Pancreas (tissue), 10 donors: ENCODE measurements at regions not wholly inside any gene's neighbourhood (a gene's known extent, or its start where the extent isn't known, plus 50 kb on each side); places are given as distances from the start of the nearest gene placed in this dataset.
A peak's percentile ranks its signal among the peaks of the same experiment; 100 is the strongest.

Source experiments
- ATAC-seq, 4 donors: fragments of 200-7000 bp; cut with Tn5 transposase; one replicate each; pipeline versions ENCODE4 v1.8.0 to v1.9.1; 2020; ENCODE audit warnings: mild to moderate bottlenecking in 4 of 4, moderate library complexity in 4 of 4
- DNase-seq, 6 donors: peaks; one replicate each; pipeline ENCODE4 v3.0.0-alpha.2; 2020
- FAIRE-seq: peaks from 2 replicates; lab custom pipeline; 2012; peaks lifted over from hg19 to GRCh38; lab: Jason Lieb, UNC
- H3K27ac ChIP-seq, 4 donors: fragments of 200-600 bp; sonication (generic); 1 replicate in 3 of 4; 2 replicates in 1 of 4; pipeline versions ENCODE4 v1.5.0 to v1.8.0; 2020
- H3K27me3 ChIP-seq, 4 donors: fragments of 200-600 bp; one replicate each; pipeline ENCODE4 v1.8.0; 2021
- H3K36me3 ChIP-seq, 3 donors: fragments of 200-600 bp; sonication (generic) in 1 of 3; one replicate each; pipeline versions ENCODE4 v1.5.0 to v1.8.0; 2020 to 2021
- H3K4me1 ChIP-seq, 3 donors: fragments of 200-600 bp; one replicate each; pipeline ENCODE4 v1.8.0; 2021
- H3K4me3 ChIP-seq, 4 donors: fragments of 200-600 bp; sonication (generic) in 2 of 4; one replicate each; pipeline versions ENCODE4 v1.5.0 to v1.8.0; 2020 to 2021
- H3K9me3 ChIP-seq, 4 donors: fragments of 200-600 bp; one replicate each; pipeline ENCODE4 v1.8.0; 2021
- CTCF ChIP-seq, 4 donors: fragments of 200-600 bp; sonication (generic) in 3 of 4; IDR thresholded peaks; one replicate each; pipeline versions ENCODE4 v1.5.0 to v1.8.0; 2021; ENCODE audit warnings: antibody characterized with exemption in 4 of 4
- WGBS, 2 donors: extraction: QIAGEN DNeasy Blood & Tissue Kit; methylation state at CpG; one replicate each; pipeline ENCODE4 v1.1.7; 2013; 5-methylcytosine and 5-hydroxymethylcytosine counted together
- intact Hi-C, 3 donors: fragments of 100-400 bp; cut with DNase I; formaldehyde crosslinking; loops; one replicate each; pipeline versions ENCODE4 v1.11.1 to v1.14.2; 2022
- donor health status: healthy with polysubstance abuse.
- donor health status: DM: no; HTN: no; CAD: no; lungs with moderate emphysema.
- donor health status: DM: no; HTN: no; CAD: no.
- donor health status: control.
- donor health status: control.
- donor health status: Bipolar disorder and iron deficiency.
- donor health status: DM: yes; HTN: yes; CAD: no.
- donor health status: DM: no; HTN: no; CAD: no.
- donor health status: DM: no; HTN: no; CAD: no.
- donor health status: DM: yes; HTN: yes; CAD: no.

GRCh38 chr18:72672364-72673184, 128.4 kb upstream of the CBLN2 start:
- TF ChIP-seq CTCF (IDR thresholded peaks at IDR 0.05) = peak; percentile 11 to 58 (median 52)
- WGBS, 2 donors = 46 to 53% methylated on average over 11 of the region's 11 CpGs
- no peaks in the 10 kb centered on the region for H3K36me3 ChIP-seq
- no peak overlapping the region for H3K4me3 ChIP-seq
- H3K4me1 ChIP-seq = no peaks in the 10 kb centered on the region
- no peaks in the 10 kb centered on the region for H3K27me3 ChIP-seq
- peak in 3 of 4 donors; percentile 47 to 68 (median 55) for ATAC-seq
- H3K27ac ChIP-seq = no peak overlapping the region
- DNase-seq = peak in 1 of 6 donors; percentile 16
- H3K9me3 ChIP-seq = no peaks in the 10 kb centered on the region
- intact Hi-C loops = no loop called here
- peak; percentile 64 for FAIRE-seq

GRCh38 chr18:72667932-72668331, 123.8 kb upstream of the CBLN2 start:
- H3K27me3 ChIP-seq = no peaks in the 10 kb centered on the region
- no peak for DNase-seq
- WGBS, 2 donors = 53 to 76% methylated on average over 6 of the region's 6 CpGs
- TF ChIP-seq CTCF (IDR thresholded peaks at IDR 0.05) = no peak
- no peak overlapping the region for H3K27ac ChIP-seq
- H3K4me3 ChIP-seq = no peak overlapping the region
- H3K36me3 ChIP-seq = no peaks in the 10 kb centered on the region
- no peaks in the 10 kb centered on the region for H3K9me3 ChIP-seq
- no peak for FAIRE-seq
- intact Hi-C loops = no loop called here
- H3K4me1 ChIP-seq = no peaks in the 10 kb centered on the region
- no peak for ATAC-seq

DNA sequence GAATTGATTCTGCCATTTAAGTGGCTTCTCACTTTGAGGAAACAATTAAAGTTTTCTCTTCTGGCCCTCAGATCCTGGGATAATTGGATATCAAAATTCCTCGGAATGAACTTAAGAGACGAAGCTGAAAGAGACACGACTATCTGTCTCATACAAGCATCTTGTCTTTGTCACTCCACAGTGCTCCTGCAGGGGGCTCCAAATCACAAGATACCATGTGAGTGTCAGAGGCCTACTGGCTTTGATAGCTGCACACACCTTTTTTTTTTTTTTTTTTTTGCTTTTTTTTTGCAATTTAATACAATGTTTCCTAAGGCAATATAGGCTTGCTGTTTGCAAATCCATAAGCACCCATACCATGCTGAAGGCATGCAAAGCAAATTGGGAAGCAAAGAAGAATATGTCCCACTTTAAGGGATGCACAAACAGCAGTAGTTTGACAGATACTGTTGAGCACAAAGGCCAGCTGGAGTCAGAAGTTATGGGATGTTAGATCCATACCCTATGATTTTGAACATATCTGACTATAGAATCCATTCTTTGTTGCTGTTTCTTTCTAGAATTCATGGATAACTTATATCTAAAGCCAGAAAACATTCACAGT, 109.0 kb upstream of the CBLN2 start:
- DNase-seq (peak in 3 of 6 donors; percentile 20 to 34 (median 28)), FAIRE-seq (no peak), ATAC-seq (peak in 2 of 4 donors; percentile 53 to 77)
- no peak overlapping the region for H3K27ac ChIP-seq
- no peaks in the 10 kb centered on the region for H3K9me3 ChIP-seq
- no peaks in the 10 kb centered on the region for H3K36me3 ChIP-seq
- H3K27me3 ChIP-seq = no peaks in the 10 kb centered on the region
- no peak for TF ChIP-seq CTCF (IDR thresholded peaks at IDR 0.05)
- no peak overlapping the region for H3K4me3 ChIP-seq
- no peaks in the 10 kb centered on the region for H3K4me1 ChIP-seq
- intact Hi-C loops = no loop called here
- 29 to 33% methylated on average over 3 of the region's 3 CpGs for WGBS, 2 donors

DNA sequence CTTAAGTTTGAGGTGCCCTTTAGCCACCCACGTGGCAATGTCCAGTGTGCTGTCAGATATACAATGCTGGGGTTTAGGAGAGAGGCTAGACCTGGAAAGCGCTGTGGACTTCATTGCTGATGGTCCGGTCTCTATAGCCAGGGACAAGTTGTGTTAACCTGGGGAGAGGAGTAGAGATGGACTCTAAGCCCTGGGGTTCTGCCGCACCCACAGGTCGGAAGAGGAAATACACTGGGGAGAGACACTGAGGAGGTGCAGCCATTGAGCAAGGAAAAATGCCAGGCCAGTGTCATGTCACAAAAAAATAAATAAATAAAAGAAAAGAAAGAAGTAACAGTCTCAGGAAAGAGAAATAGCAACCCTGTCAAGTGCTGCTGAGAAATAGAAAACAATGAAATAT, 106.9 kb upstream of the CBLN2 start:
- DNase-seq (no peak), ATAC-seq (no peak), FAIRE-seq (no peak)
- Histone ChIP-seq H3K27me3 (no peaks in the 10 kb centered on the region), H3K9me3 (no peaks in the 10 kb centered on the region), H3K4me1 (no peaks in the 10 kb centered on the region), H3K27ac (no peak overlapping the region), H3K4me3 (no peak overlapping the region), H3K36me3 (no peaks in the 10 kb centered on the region)
- intact Hi-C loops = no loop called here
- no peak for TF ChIP-seq CTCF (IDR thresholded peaks at IDR 0.05)
- 54 to 66% methylated on average over 5 of the region's 5 CpGs for WGBS, 2 donors

- H3K4me3 ChIP-seq = no peak overlapping the region
- H3K27me3 ChIP-seq = no peaks in the 10 kb centered on the region
- no peak for TF ChIP-seq CTCF (IDR thresholded peaks at IDR 0.05)
- intact Hi-C loops = no loop called here
- no peak for DNase-seq
- H3K9me3 ChIP-seq = no peaks in the 10 kb centered on the region
- H3K4me1 ChIP-seq = no peaks in the 10 kb centered on the region
- H3K27ac ChIP-seq = no peak overlapping the region
- no peak for FAIRE-seq
- no peaks in the 10 kb centered on the region for H3K36me3 ChIP-seq
- no peak for ATAC-seq
Measured at GRCh38 chr18:72648481-72648960, 104.4 kb upstream of the CBLN2 start.
